Stimulated activated CD4-positive, alpha-beta T cell treated with anti-CD3 and anti-CD28 coated beads, Interleukin-12 subunit alpha, Interleukin-12 subunit beta, amount 100 ng/mL, for 24 hours (primary cell): ENCODE measurements at regions not wholly inside any gene's neighbourhood (a gene's known extent, or its start where the extent isn't known, plus 50 kb on each side); places are given as distances from the start of the nearest gene placed in this dataset.

ENCODE experiments used
- DNase-seq, 2 experiments: peaks; one replicate each; pipeline ENCODE4 v3.0.0-alpha.2; 2020; ENCODE audit warnings: low read depth in 2 of 2

GRCh38 chr16:73743665-73744496 is 552.7 kb upstream of the PSMD7 start:
- DNase-seq: no peak

DNA sequence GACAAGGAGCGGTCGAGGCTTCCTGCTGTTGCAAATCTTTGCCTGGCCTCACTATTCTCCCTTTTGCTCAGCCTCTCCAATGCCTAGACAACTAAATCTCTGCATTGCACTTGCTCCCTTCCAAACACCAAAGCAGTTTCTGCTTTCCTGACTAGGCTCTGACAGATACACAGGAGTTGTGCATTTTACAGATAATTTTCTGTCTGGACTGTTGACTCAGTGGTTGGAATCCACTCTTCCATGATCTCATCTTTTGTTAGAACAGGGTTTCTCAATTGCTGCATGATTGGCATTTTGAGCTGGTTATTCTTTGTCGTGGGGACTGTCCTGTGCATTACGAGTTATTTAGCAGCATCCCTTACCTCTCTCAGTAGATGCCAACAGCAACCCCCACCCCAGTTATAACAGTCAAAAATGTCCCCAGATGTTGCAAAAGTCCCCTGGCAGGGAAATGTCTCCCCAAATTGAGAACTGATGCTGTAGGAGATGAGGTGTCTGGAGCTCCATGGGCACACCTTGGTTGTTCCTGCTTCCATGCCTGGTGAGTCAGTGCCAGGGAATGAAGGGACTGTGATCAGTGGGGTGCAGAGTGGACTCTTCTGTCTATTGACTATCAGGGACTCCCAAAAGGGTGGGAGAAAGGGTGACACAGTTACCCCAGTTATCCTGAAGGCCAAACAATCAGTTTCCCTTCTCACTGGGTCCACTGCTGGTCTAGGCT is 557.4 kb upstream of the PSMD7 start:
- DNase-seq: no peak

DNA sequence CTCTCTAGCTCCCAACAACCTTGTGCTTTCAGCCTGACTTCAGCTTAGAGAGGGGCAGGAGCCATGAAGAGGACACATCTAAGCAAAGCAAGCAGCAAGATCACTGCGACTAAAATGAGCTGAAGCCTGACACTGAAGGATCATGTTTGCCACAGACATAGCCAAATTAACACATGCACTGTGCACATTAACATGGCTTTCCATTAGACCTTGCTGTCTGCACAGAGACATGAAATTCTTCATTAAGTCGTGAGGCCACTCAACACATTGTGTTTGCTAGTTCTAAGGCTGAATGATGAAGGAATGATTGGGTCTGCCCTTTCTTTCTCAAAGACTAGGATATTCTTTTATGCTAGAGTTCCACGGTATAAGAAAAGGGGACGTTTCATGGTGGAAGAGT is 558.3 kb upstream of the PSMD7 start:
- DNase-seq: no peak

DNA sequence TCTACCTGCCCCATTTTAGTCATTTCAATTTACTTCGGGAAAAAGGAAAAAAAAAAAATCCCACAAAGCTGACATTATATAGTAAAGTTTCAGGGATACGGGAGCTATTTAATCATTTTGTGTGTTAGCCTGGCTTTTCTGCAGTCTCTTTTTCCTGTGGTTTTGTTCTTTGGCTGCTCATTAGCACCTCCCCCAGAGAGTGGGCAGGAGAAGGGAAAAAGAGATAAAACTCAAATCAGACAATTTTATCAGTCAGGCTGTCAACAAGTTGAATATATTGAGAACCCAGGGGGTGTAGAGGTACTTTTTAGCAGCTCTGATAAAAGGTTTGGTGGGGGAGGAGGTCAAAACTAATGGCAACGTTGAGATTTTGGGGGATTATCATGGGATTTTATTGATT is 559.0 kb upstream of the PSMD7 start:
- DNase-seq: no peak

DNA sequence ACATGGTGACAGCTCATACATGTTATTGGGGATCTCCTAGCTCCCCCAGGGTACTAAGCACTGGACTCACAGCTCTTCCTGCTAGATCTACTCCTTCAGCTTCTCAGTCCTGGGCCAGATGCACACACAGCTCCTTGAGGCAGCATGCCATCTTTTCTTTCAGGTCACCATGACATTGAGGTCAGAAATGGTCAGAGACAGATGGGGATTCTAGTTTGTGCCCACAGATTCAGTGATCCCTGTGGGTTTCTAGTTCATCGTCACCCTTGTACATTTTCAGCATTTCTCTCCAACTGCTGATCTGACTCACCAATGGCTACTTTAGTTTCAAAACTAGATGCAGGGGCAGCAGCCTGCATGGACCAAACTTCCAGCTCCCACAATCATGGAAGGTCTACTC is 560.7 kb upstream of the PSMD7 start:
- DNase-seq: no peak

DNA sequence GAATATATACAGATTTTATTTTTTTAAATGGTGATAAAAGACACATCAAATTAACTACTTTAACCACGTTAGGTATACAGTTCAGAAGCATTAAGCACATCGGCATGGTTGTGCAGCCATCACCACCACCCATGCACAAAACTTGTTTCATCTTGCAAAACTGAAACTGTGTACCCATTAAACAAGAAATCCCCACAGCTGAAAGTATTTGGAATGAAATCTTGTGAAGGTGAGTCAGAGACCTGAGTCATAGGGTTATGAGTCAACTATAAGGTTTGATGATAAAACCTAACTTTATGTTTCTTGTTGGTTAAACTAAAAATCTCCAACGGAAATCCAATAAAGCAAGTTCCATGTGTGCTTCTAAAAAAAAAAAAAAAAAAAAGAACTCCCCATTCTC is 561.6 kb upstream of the PSMD7 start:
- no peak for DNase-seq

- no peak for DNase-seq
Observed at GRCh38 chr16:73732681-73733080, 563.9 kb upstream of the PSMD7 start.

GRCh38 chr16:73732143-73732542 is 564.5 kb upstream of the PSMD7 start:
- no peak for DNase-seq

GRCh38 chr16:73730481-73731090 is 566.0 kb upstream of the PSMD7 start:
- no peak for DNase-seq

GRCh38 chr16:73725156-73725555 is 571.5 kb upstream of the PSMD7 start:
- DNase-seq: no peak

GRCh38 chr16:73724503-73724902 is 572.1 kb upstream of the PSMD7 start:
- DNase-seq: no peak

DNA sequence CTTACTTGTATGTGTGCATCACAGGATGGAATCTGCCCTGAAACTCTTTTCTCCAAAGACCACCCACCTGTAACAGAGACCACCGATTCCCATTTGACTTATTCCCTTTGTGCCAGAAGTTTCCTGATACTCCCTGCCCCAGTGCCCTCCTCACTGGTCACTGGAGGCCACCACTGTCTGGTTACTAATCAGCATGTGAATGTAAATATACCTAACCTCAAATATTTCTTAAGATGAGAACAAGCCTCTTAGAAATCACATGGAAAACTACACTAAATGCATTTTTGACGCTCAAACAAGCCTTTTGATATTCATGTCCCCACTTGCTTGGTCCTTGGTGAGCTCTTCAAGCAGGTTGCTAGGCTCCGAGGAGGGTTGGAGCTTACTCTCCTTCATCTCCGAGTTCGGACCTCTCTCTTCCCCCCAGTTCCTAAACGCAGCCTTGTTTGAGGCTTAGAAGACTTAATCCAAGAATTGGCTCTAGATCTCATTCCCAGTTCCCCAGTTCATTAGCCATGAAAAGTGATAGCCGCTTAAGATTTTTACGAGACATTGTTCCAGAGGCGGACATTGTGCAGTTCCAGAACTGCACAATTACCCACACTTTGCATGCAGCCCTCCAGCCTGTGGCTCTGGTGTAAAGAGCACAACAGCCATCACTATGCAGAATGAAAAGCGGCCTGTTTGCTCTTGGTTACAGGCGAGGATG is 579.2 kb upstream of the PSMD7 start:
- no peak for DNase-seq

DNA sequence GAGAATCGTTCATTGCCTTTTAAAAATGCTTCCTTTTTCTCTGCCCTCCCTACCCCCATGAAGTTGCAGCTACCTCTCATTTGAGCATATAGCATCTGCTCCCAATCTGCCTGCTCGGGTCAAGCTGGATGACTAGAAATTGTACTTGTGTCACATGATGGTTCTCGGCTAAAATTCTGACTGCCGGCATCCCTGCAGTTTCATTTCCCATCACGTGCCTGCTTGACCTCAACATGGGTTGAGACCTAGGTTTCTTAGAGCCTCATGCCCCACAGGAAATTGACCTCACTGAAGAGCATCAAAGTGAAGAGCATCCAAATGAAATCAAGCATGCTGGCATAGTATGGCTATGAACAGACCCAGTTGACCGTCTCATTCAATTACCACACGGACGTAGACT is 581.6 kb upstream of the PSMD7 start:
- no peak for DNase-seq

- no peak for DNase-seq
Observed at GRCh38 chr16:73713778-73714495, 582.7 kb upstream of the PSMD7 start.

DNA sequence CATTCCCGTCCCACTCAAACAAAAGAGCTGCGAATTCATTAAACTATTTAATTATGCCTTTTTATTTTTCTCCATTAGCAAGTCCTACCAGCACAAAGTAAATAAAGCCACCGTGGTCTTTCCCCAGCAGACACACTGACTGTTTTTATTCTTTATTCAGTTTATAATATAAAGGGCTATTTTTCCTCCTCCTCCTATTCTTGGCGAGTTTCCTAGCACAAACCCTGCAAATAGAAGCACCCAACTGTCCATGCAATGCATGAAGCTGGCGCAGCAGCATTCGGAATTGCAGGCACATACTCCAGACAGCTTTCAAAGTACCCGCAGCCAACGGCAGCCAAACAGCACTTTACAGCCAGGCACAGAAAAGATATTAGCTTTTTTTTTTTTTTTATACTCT is 583.4 kb upstream of the PSMD7 start:
- no peak for DNase-seq

DNA sequence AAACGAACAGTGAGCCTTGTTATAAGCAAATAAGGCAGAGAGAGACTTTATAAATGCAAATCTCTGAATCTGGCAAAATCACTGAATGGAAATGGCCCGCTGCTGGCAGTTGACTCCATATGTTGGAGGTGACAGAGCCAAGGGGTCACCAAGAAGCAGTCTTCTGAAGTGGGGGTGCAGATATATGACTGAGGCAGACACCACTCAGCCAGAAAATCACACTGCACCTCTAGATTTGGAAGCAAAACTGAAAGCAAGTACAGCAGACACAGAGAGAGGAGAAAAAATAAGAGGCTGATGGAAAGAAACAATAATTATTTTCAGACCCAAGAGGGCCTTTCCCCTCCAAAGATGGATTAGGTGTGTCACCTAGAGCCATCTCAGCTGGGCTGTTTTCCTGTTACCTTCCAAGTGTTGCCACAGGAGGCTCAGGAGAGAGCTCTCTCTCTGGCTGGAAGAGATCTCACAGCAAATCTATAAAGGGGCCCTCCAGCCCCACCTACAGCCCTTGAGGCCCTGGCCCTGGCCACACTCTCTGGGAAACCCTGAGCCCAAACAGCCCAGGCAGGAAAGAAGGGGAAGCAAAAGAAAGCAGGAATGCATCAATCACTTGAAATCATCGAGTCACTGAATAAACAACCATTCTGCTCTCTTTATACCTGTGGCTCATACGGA is 585.1 kb upstream of the PSMD7 start:
- DNase-seq: no peak

GRCh38 chr16:73710526-73710925 is 586.1 kb upstream of the PSMD7 start:
- DNase-seq: no peak

- no peak for DNase-seq
Observed at GRCh38 chr16:73707863-73708262, 588.8 kb upstream of the PSMD7 start.

- no peak for DNase-seq
Observed at GRCh38 chr16:73703891-73704290, 592.7 kb upstream of the PSMD7 start.

DNA sequence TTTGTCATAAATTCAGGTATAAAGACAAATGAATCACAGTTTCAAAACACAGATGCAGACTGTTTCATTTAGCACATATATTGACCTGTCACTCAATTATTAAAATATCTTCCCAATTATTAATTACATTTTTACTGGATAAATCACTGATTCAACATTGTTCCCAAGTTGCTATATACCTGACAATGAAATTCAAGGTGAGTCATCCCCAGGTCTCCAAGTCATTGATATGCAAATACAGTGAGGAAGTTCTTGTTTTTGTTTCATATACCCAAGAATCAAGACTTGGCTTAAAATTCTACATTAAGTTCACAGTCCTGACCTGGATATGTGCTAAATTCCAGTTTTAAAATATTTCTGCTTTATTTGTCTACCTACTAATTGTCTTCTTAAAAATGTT is 599.3 kb upstream of the PSMD7 start:
- DNase-seq: no peak

DNA sequence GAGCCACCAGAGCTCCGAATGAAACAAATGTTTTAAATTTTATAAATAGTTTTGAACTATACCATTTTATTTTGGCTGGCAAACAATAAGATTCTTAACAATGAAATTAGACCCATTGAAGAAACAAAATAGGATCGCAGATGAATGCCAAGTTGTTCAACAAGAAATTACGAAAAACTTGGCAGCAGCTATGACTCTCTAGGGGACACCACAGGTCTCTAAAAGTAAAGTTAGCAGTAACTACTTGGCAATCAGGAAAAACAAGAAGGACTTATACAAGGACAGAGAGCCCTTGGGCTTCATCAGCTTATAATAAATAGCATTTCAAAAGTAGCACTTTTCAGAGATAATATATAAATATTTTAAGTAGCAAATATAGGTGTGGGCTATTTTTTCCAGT is 603.8 kb upstream of the PSMD7 start:
- DNase-seq: no peak
